ENCODE measurements at regions not wholly inside any gene's neighbourhood (a gene's known extent, or its start where the extent isn't known, plus 50 kb on each side); places are given as distances from the start of the nearest gene placed in this dataset.

GRCh38 chr2:8627019-8627691, 54.7 kb upstream of the ID2 start:
- TF ChIP-seq CTCF (IDR thresholded peaks at IDR 0.05; ENCODE audit: poor library complexity, severe bottlenecking) (no peak), POLR2AphosphoS5 (IDR thresholded peaks at IDR 0.05) (no peak)

Measured in neural cell (in vitro differentiated cells).